SK-N-MC (cell line): ENCODE measurements at regions not wholly inside any gene's neighbourhood (a gene's known extent, or its start where the extent isn't known, plus 50 kb on each side); places are given as distances from the start of the nearest gene placed in this dataset.

Experiments
- EZH2 ChIP-seq: fragments of 200-600 bp; sonication (generic); IDR thresholded peaks from one replicate; pipeline ENCODE4 v1.6.1; 2017; ENCODE audit warnings: antibody characterized with exemption
- POLR2AphosphoS5 ChIP-seq: IDR thresholded peaks from 2 replicates; pipeline ENCODE4 v1.6.1; 2012; ENCODE audit warnings: mild to moderate bottlenecking, low read depth, low read length, borderline replicate concordance

- no peak for TF ChIP-seq POLR2AphosphoS5
- no peak for TF ChIP-seq EZH2
These were observed 138.0 kb upstream of the EEF1E1 start for GRCh38 chr6:8240301-8240700.
